Uterus (tissue), 3 donors: ENCODE measurements at regions not wholly inside any gene's neighbourhood (a gene's known extent, or its start where the extent isn't known, plus 50 kb on each side); places are given as distances from the start of the nearest gene placed in this dataset.

Experiments
- DNase-seq, 2 donors: peaks; one replicate each; pipeline ENCODE4 v3.0.0-alpha.2; 2019 to 2020
- H3K27ac ChIP-seq, 2 donors: fragments of 200-600 bp; sonication (generic); 1 replicate in 1 of 2; 2 replicates in 1 of 2; pipeline ENCODE4 v1.5.1; 2016 to 2018
- H3K27me3 ChIP-seq, 2 donors: fragments of 200-600 bp; sonication (generic); one replicate each; pipeline ENCODE4 v1.5.1; 2018 to 2019; ENCODE audit warnings: control low read depth in 1 of 2
- H3K36me3 ChIP-seq, 2 donors: fragments of 200-600 bp; sonication (generic); one replicate each; pipeline ENCODE4 v1.5.1; 2019; ENCODE audit warnings: control low read depth in 1 of 2
- H3K4me1 ChIP-seq, 2 donors: fragments of 200-600 bp; sonication (generic); one replicate each; pipeline ENCODE4 v1.5.1; 2018 to 2019; ENCODE audit warnings: control low read depth in 1 of 2
- H3K4me3 ChIP-seq, 2 donors: fragments of 200-600 bp; sonication (generic); 1 replicate in 1 of 2; 2 replicates in 1 of 2; pipeline ENCODE4 v1.5.1; 2018 to 2019; ENCODE audit warnings: mild to moderate bottlenecking in 1 of 2
- H3K9me3 ChIP-seq, 2 donors: fragments of 200-600 bp; sonication (generic); one replicate each; pipeline ENCODE4 v1.5.1; 2019; ENCODE audit warnings: control low read depth in 1 of 2
- POLR2A ChIP-seq, 2 donors: fragments of 450-650 bp; IDR thresholded peaks; one replicate each; pipeline ENCODE4 v1.6.1; 2016; ENCODE audit warnings: antibody characterized with exemption in 2 of 2, mild to moderate bottlenecking in 1 of 2, moderate library complexity in 1 of 2
- intact Hi-C: fragments of 100-400 bp; cut with DNase I; formaldehyde crosslinking; loops from one replicate; pipeline ENCODE4 v1.15.1; 2023; ENCODE audit warnings: low total_unique reads
- TF ChIP-seq, protein P1 (sequence below), 4 experiments: fragments of 200-600 bp in 2 of 4; fragments of 450-650 bp in 2 of 4; sonication (generic) in 2 of 4; IDR thresholded peaks; one replicate each; pipeline ENCODE4 v1.5.1; 2016 to 2019; ENCODE audit warnings: antibody characterized with exemption in 4 of 4, mild to moderate bottlenecking in 2 of 4, moderate library complexity in 1 of 4
- donor health status: DM: yes; HTN: yes; CAD: no.

- intact Hi-C loops, result no loop called here
- Histone ChIP-seq H3K36me3 (no peaks in the 10 kb centered on the region), H3K27ac (no peak overlapping the region), H3K4me3 (no peak overlapping the region), H3K27me3 (no peaks in the 10 kb centered on the region), H3K4me1 (no peaks in the 10 kb centered on the region), H3K9me3 (no peaks in the 10 kb centered on the region)
- no peak for TF ChIP-seq POLR2A (IDR thresholded peaks at IDR 0.05)
- TF ChIP-seq, protein P1, sequence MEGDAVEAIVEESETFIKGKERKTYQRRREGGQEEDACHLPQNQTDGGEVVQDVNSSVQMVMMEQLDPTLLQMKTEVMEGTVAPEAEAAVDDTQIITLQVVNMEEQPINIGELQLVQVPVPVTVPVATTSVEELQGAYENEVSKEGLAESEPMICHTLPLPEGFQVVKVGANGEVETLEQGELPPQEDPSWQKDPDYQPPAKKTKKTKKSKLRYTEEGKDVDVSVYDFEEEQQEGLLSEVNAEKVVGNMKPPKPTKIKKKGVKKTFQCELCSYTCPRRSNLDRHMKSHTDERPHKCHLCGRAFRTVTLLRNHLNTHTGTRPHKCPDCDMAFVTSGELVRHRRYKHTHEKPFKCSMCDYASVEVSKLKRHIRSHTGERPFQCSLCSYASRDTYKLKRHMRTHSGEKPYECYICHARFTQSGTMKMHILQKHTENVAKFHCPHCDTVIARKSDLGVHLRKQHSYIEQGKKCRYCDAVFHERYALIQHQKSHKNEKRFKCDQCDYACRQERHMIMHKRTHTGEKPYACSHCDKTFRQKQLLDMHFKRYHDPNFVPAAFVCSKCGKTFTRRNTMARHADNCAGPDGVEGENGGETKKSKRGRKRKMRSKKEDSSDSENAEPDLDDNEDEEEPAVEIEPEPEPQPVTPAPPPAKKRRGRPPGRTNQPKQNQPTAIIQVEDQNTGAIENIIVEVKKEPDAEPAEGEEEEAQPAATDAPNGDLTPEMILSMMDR (IDR thresholded peaks at IDR 0.05), result no peak
- no peak for DNase-seq
Observed at GRCh38 chr3:194080913-194081800, 54.8 kb upstream of the HES1 start.

- H3K27ac ChIP-seq, result no peak overlapping the region
- H3K9me3 ChIP-seq, result no peaks in the 10 kb centered on the region
- no peak for TF ChIP-seq POLR2A (IDR thresholded peaks at IDR 0.05)
- TF ChIP-seq, protein P1 (IDR thresholded peaks at IDR 0.05), result no peak
- no peak for DNase-seq
- H3K36me3 ChIP-seq, result no peaks in the 10 kb centered on the region
- no peak overlapping the region for H3K4me3 ChIP-seq
- H3K4me1 ChIP-seq, result no peaks in the 10 kb centered on the region
- intact Hi-C loops, result no loop called here
- H3K27me3 ChIP-seq, result no peaks in the 10 kb centered on the region
Observed at GRCh38 chr3:194081826-194082225, 54.1 kb upstream of the HES1 start.

GRCh38 chr3:194082743-194083636 lies 53.0 kb upstream of the HES1 start:
- Histone ChIP-seq H3K27ac (no peak overlapping the region), H3K4me1 (no peaks in the 10 kb centered on the region), H3K27me3 (no peaks in the 10 kb centered on the region), H3K4me3 (no peak overlapping the region), H3K9me3 (no peaks in the 10 kb centered on the region), H3K36me3 (no peaks in the 10 kb centered on the region)
- intact Hi-C loops, result no loop called here
- DNase-seq, result no peak
- TF ChIP-seq, protein P1 (IDR thresholded peaks at IDR 0.05), result no peak
- no peak for TF ChIP-seq POLR2A (IDR thresholded peaks at IDR 0.05)

DNA sequence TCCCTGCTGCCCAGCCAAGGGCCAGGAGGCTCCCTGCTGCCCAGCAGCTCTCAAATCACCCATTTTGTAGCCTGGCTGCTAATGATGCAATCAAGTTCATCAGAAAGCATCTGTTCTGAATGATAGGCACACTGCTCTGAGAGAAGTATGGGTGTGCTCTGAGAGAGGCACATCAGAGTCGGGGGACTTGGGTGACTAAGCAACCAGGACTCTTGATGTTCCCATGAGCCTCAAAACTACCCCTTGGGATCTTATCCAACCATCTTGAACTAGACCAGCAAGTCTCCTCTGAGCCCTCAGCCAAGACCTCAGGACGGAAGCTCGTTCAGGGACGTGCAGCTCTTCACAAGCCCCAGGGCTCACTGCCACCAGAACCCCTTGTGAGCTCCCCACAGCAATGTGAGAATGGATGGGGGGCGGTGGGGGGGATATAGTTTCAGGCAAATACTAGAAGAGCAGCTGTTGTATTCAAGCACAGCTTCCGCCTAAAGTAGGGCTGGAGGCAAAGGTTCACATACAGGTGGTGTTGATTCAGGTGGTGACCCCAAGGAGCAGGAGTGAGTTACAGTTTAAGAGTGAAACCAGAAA lies 52.2 kb upstream of the HES1 start:
- Histone ChIP-seq H3K27me3 (no peaks in the 10 kb centered on the region), H3K27ac (no peak overlapping the region), H3K4me1 (peaks cover 0 to under 1% of the 10 kb centered on the region in 2 donors), H3K36me3 (no peaks in the 10 kb centered on the region), H3K9me3 (no peaks in the 10 kb centered on the region), H3K4me3 (no peak overlapping the region)
- TF ChIP-seq, protein P1 (IDR thresholded peaks at IDR 0.05), result no peak
- TF ChIP-seq POLR2A (IDR thresholded peaks at IDR 0.05), result no peak
- intact Hi-C loops, result no loop called here
- DNase-seq, result no peak
